Stimulated activated CD8-positive, alpha-beta memory T cell treated with anti-CD3 and anti-CD28 coated beads, Interleukin-2, amount 100 ng/mL, for 48 hours (primary cell): ENCODE measurements at regions not wholly inside any gene's neighbourhood (a gene's known extent, or its start where the extent isn't known, plus 50 kb on each side); places are given as distances from the start of the nearest gene placed in this dataset.

Source experiments
- DNase-seq, 2 donors: peaks; one replicate each; pipeline ENCODE4 v3.0.0-alpha.2; 2020; ENCODE audit warnings: low read depth in 2 of 2

GRCh38 chr3:17946619-17947018, 204.2 kb upstream of the TBC1D5 start:
- DNase-seq = no peak

GRCh38 chr3:17945799-17946399, 203.5 kb upstream of the TBC1D5 start:
- DNase-seq = no peak

- DNase-seq = no peak
These were observed 202.8 kb upstream of the TBC1D5 start for GRCh38 chr3:17945018-17945798.

GRCh38 chr3:17942856-17943255, 200.4 kb upstream of the TBC1D5 start:
- DNase-seq = no peak

- DNase-seq = no peak
These were observed 199.3 kb upstream of the TBC1D5 start for GRCh38 chr3:17941766-17942165.

- no peak for DNase-seq
These were observed 198.7 kb upstream of the TBC1D5 start for GRCh38 chr3:17941152-17941551.

- DNase-seq = no peak
These were observed 196.7 kb upstream of the TBC1D5 start for GRCh38 chr3:17939157-17939556.

- no peak for DNase-seq
These were observed 195.9 kb upstream of the TBC1D5 start for GRCh38 chr3:17938313-17938712.

GRCh38 chr3:17936736-17937480, 194.5 kb upstream of the TBC1D5 start:
- no peak for DNase-seq

GRCh38 chr3:17935222-17935621, 192.8 kb upstream of the TBC1D5 start:
- no peak for DNase-seq

GRCh38 chr3:17932136-17932771, 189.8 kb upstream of the TBC1D5 start:
- no peak for DNase-seq

- no peak for DNase-seq
These were observed 188.7 kb upstream of the TBC1D5 start for GRCh38 chr3:17931131-17931530.

GRCh38 chr3:17928502-17929145, 186.2 kb upstream of the TBC1D5 start:
- no peak for DNase-seq

- DNase-seq = no peak
These were observed 184.6 kb upstream of the TBC1D5 start for GRCh38 chr3:17927036-17927435.

GRCh38 chr3:17915341-17915740, 172.9 kb upstream of the TBC1D5 start:
- no peak for DNase-seq

GRCh38 chr3:17913359-17913758, 170.9 kb upstream of the TBC1D5 start:
- DNase-seq = no peak

GRCh38 chr3:17911986-17912760, 169.7 kb upstream of the TBC1D5 start:
- no peak for DNase-seq

- no peak for DNase-seq
These were observed 168.5 kb upstream of the TBC1D5 start for GRCh38 chr3:17910922-17911321.

- no peak for DNase-seq
These were observed 167.3 kb upstream of the TBC1D5 start for GRCh38 chr3:17909714-17910113.

GRCh38 chr3:17908399-17909191, 166.2 kb upstream of the TBC1D5 start:
- no peak for DNase-seq
